ENCODE measurements at regions not wholly inside any gene's neighbourhood (a gene's known extent, or its start where the extent isn't known, plus 50 kb on each side); places are given as distances from the start of the nearest gene placed in this dataset.

DNA sequence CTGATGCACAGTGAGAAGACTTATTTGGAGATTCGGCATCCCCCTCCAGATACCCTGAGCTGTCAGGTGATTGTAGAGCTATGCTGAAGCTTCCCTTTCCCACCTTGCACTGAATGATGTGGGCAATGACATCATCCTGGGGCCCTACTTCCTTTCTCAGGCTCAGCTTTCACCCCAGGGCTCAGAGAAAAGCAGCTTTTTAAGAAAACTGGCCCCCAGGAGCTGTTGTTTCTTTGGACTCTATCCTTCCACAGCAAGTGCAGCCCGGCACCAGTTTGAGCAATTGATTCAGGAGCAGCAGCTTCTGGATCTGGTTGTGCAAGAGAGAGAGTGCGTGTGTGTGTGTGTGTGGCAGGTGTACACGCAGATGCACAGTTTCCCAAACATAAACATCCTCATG, 251.3 kb downstream of the ANAPC1 start:
- TF ChIP-seq, protein P1, sequence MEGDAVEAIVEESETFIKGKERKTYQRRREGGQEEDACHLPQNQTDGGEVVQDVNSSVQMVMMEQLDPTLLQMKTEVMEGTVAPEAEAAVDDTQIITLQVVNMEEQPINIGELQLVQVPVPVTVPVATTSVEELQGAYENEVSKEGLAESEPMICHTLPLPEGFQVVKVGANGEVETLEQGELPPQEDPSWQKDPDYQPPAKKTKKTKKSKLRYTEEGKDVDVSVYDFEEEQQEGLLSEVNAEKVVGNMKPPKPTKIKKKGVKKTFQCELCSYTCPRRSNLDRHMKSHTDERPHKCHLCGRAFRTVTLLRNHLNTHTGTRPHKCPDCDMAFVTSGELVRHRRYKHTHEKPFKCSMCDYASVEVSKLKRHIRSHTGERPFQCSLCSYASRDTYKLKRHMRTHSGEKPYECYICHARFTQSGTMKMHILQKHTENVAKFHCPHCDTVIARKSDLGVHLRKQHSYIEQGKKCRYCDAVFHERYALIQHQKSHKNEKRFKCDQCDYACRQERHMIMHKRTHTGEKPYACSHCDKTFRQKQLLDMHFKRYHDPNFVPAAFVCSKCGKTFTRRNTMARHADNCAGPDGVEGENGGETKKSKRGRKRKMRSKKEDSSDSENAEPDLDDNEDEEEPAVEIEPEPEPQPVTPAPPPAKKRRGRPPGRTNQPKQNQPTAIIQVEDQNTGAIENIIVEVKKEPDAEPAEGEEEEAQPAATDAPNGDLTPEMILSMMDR (IDR thresholded peaks at IDR 0.05), result no peak
- no peak for TF ChIP-seq EZH2 (IDR thresholded peaks at IDR 0.05)

Measured in neural progenitor cell (in vitro differentiated cells).